ENCODE measurements at regions not wholly inside any gene's neighbourhood (a gene's known extent, or its start where the extent isn't known, plus 50 kb on each side); places are given as distances from the start of the nearest gene placed in this dataset.

- TF ChIP-seq CHD2 (IDR thresholded peaks at IDR 0.05; ENCODE audit: low read length, partially characterized antibody) (no peak), NFIC (IDR thresholded peaks at IDR 0.05; ENCODE audit: borderline replicate concordance) (no peak), MXI1 (IDR thresholded peaks at IDR 0.05; ENCODE audit: low read depth, low read length) (no peak), POLR2AphosphoS5 (IDR thresholded peaks at IDR 0.05; ENCODE audit: low read depth, low read length) (no peak), CTCF (IDR thresholded peaks at IDR 0.05) (no peak), PBX3 (IDR thresholded peaks at IDR 0.05) (no peak), GABPA (IDR thresholded peaks at IDR 0.05; ENCODE audit: low read depth) (no peak)
Measured at GRCh38 chr2:11016735-11017388, 105.1 kb downstream of the KCNF1 start.

Measured in SK-N-SH (cell line).